ENCODE measurements at regions not wholly inside any gene's neighbourhood (a gene's known extent, or its start where the extent isn't known, plus 50 kb on each side); places are given as distances from the start of the nearest gene placed in this dataset.

- TF ChIP-seq KAT7 (CRISPR knock-in tag; IDR thresholded peaks at IDR 0.05; ENCODE audit: borderline replicate concordance): no peak
- TF ChIP-seq USF2 (CRISPR knock-in tag; IDR thresholded peaks at IDR 0.05): no peak
- no peak for TF ChIP-seq MLX (CRISPR knock-in tag; IDR thresholded peaks at IDR 0.05)
- no peak for TF ChIP-seq CTCF (IDR thresholded peaks at IDR 0.05)
- no peak for TF ChIP-seq ETV6 (CRISPR knock-in tag; IDR thresholded peaks at IDR 0.05)
- TF ChIP-seq TEAD1 (CRISPR knock-in tag; IDR thresholded peaks at IDR 0.05): no peak
- TF ChIP-seq ERG (CRISPR knock-in tag; IDR thresholded peaks at IDR 0.05): no peak
- TF ChIP-seq ZNF232 (CRISPR knock-in tag; IDR thresholded peaks at IDR 0.05): no peak
- TF ChIP-seq ATF2 (CRISPR knock-in tag; IDR thresholded peaks at IDR 0.05; ENCODE audit: borderline replicate concordance, low read depth): no peak
- TF ChIP-seq ZNF512 (CRISPR knock-in tag; IDR thresholded peaks at IDR 0.05; ENCODE audit: borderline replicate concordance): no peak
- no peak for TF ChIP-seq ELF4 (CRISPR knock-in tag; IDR thresholded peaks at IDR 0.05; ENCODE audit: low read depth)
- TF ChIP-seq MAX (CRISPR knock-in tag; IDR thresholded peaks at IDR 0.05): no peak
- no peak for TF ChIP-seq HMGA2 (CRISPR knock-in tag; IDR thresholded peaks at IDR 0.05)
- no peak for TF ChIP-seq ZNF263 (CRISPR knock-in tag; IDR thresholded peaks at IDR 0.05; ENCODE audit: low read depth)
Measured at GRCh38 chr7:131039836-131040235, 287.8 kb upstream of the MKLN1 start.

All from WTC11 (cell line).